Transverse colon (tissue), 4 donors: ENCODE measurements at regions not wholly inside any gene's neighbourhood (a gene's known extent, or its start where the extent isn't known, plus 50 kb on each side); places are given as distances from the start of the nearest gene placed in this dataset.

Experiments
- POLR2AphosphoS5 ChIP-seq, 3 donors: sonication (generic); formaldehyde crosslinking; IDR thresholded peaks; one replicate each; pipeline ENCODE4 v1.6.1; 2016; ENCODE audit warnings: antibody characterized with exemption in 3 of 3
- TF ChIP-seq, protein P1 (sequence below), 5 experiments: fragments of 200-600 bp in 3 of 5; fragments of 450-650 bp in 2 of 5; sonication (generic) in 3 of 5; IDR thresholded peaks; 1 replicate in 2 of 5; 2 replicates in 3 of 5; pipeline ENCODE4 v1.5.1; 2016 to 2017; ENCODE audit warnings: antibody characterized with exemption in 5 of 5, inconsistent platforms in 3 of 5, mild to moderate bottlenecking in 2 of 5, moderate library complexity in 1 of 5

DNA sequence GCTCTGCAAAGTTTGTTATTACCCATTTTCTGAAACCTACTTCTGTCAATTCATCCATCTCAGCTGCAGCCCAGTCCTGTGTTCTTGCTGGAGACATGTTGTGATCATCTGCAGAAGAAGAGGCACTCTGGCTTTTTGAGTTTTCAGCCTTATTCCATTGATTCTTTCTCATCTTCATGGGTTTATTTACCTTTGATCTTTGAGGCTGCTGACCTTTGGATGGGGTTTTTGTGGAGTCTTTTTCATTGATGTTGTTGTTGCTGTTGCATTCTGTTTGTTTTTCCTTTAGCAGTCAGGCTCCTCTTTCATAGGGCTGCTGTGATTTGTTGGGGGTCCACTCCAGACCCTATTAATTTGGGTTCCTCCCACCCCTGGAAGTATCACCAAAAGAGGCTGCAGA lies 164.3 kb downstream of the FCRL5 start:
- TF ChIP-seq POLR2AphosphoS5 (IDR thresholded peaks at IDR 0.05): no peak
- TF ChIP-seq, protein P1, sequence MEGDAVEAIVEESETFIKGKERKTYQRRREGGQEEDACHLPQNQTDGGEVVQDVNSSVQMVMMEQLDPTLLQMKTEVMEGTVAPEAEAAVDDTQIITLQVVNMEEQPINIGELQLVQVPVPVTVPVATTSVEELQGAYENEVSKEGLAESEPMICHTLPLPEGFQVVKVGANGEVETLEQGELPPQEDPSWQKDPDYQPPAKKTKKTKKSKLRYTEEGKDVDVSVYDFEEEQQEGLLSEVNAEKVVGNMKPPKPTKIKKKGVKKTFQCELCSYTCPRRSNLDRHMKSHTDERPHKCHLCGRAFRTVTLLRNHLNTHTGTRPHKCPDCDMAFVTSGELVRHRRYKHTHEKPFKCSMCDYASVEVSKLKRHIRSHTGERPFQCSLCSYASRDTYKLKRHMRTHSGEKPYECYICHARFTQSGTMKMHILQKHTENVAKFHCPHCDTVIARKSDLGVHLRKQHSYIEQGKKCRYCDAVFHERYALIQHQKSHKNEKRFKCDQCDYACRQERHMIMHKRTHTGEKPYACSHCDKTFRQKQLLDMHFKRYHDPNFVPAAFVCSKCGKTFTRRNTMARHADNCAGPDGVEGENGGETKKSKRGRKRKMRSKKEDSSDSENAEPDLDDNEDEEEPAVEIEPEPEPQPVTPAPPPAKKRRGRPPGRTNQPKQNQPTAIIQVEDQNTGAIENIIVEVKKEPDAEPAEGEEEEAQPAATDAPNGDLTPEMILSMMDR (IDR thresholded peaks at IDR 0.05): no peak
